K562 (cell line): ENCODE measurements at regions not wholly inside any gene's neighbourhood (a gene's known extent, or its start where the extent isn't known, plus 50 kb on each side); places are given as distances from the start of the nearest gene placed in this dataset.

Source experiments
- ARID1B ChIP-seq: fragments of 450-650 bp; IDR thresholded peaks from 2 replicates; pipeline ENCODE4 v1.6.1; 2016; ENCODE audit warnings: antibody characterized with exemption, mild to moderate bottlenecking, inconsistent platforms
- ARID3A ChIP-seq: IDR thresholded peaks from 2 replicates; pipeline ENCODE4 v1.6.1; 2012; ENCODE audit warnings: low read depth, low read length, improper control_type of control experiment, borderline replicate concordance
- ARNT ChIP-seq, 2 experiments: fragments of 450-650 bp; IDR thresholded peaks; 2 replicates each; pipeline ENCODE4 v1.6.1; 2016; ENCODE audit warnings: mild to moderate bottlenecking in 1 of 2
- CEBPG ChIP-seq, 3 experiments: fragments of 200-800 bp in 1 of 3; sonication (Bioruptor generic) in 1 of 3; sonication (generic) in 1 of 3; formaldehyde crosslinking in 1 of 3; IDR thresholded peaks in 2 of 3; conservative IDR thresholded peaks in 1 of 3; 2 replicates each; pipeline versions ENCODE4 v1.6.1 to v1.8.0; 2016 to 2022; ENCODE audit warnings: missing compliant biosample characterization in 2 of 3, missing genetic modification characterization in 2 of 3, mild to moderate bottlenecking in 1 of 3, missing genetic modification reagents in 1 of 3
- CREB3L1 ChIP-seq: fragments of 450-650 bp; IDR thresholded peaks from 2 replicates; pipeline ENCODE4 v1.6.1; 2014; ENCODE audit warnings: low read depth, mild to moderate bottlenecking, moderate library complexity, borderline replicate concordance
- CREM ChIP-seq: IDR thresholded peaks from 2 replicates; pipeline ENCODE4 v1.6.1; 2014; ENCODE audit warnings: antibody characterized with exemption, low read depth
- CUX1 ChIP-seq: fragments of 200-800 bp; sonication (Bioruptor generic); IDR thresholded peaks from 2 replicates; pipeline ENCODE4 v1.6.1; 2016; ENCODE audit warnings: missing genetic modification characterization, missing compliant biosample characterization
- E2F3 ChIP-seq: fragments of 250-450 bp; sonication (Bioruptor Pico); IDR thresholded peaks from 2 replicates; pipeline ENCODE4 v1.4.0; 2020; ENCODE audit warnings: mild to moderate bottlenecking
- FOSL1 ChIP-seq: fragments of 200-800 bp; sonication (Bioruptor generic); conservative IDR thresholded peaks from 2 replicates; pipeline ENCODE4 v1.6.1; 2016; ENCODE audit warnings: missing genetic modification characterization, missing compliant biosample characterization
- MAZ ChIP-seq, 2 experiments: fragments of 450-650 bp in 1 of 2; sonication (generic) in 1 of 2; formaldehyde crosslinking; IDR thresholded peaks in 1 of 2; conservative IDR thresholded peaks in 1 of 2; 2 replicates each; pipeline versions ENCODE4 v1.4.0 to v1.5.0; 2020; ENCODE audit warnings: mild to moderate bottlenecking in 1 of 2, missing genetic modification reagents in 1 of 2
- POLR2H ChIP-seq: IDR thresholded peaks from 2 replicates; pipeline ENCODE4 v1.6.1; 2016; ENCODE audit warnings: missing genetic modification characterization, low read depth, mild to moderate bottlenecking, control low read depth, missing compliant biosample characterization, moderate library complexity
- SIN3B ChIP-seq: fragments of 450-650 bp; IDR thresholded peaks from 2 replicates; pipeline ENCODE4 v1.6.1; 2017; ENCODE audit warnings: low read depth, mild to moderate bottlenecking, moderate library complexity
- TAL1 ChIP-seq: fragments of 450-650 bp; IDR thresholded peaks from 2 replicates; pipeline ENCODE4 v1.6.1; 2016; ENCODE audit warnings: mild to moderate bottlenecking
- XRCC3 ChIP-seq: fragments of 450-650 bp; IDR thresholded peaks from 2 replicates; pipeline ENCODE4 v1.6.1; 2017; ENCODE audit warnings: mild to moderate bottlenecking, moderate library complexity
- YY1 ChIP-seq, 3 experiments: IDR thresholded peaks; 2 replicates each; pipeline ENCODE4 v1.6.1; 2011; ENCODE audit warnings: low read length in 2 of 3, mild to moderate bottlenecking in 2 of 3, moderate library complexity in 2 of 3, borderline replicate concordance in 1 of 3, control low read depth in 1 of 3, low read depth in 1 of 3; ENCODE audit not compliant: insufficient read depth in 3 of 3, insufficient replicate concordance in 2 of 3, control insufficient read depth in 1 of 3, insufficient read length in 1 of 3; ENCODE audit errors: extremely low read depth in 1 of 3
- ZFP30 ChIP-seq: fragments of 250-450 bp; sonication (Bioruptor Pico); IDR thresholded peaks from 2 replicates; pipeline ENCODE4 v1.8.0; 2022; ENCODE audit warnings: moderate library complexity, mild to moderate bottlenecking, inconsistent platforms, borderline replicate concordance
- ZNF143 ChIP-seq: sonication (generic); formaldehyde crosslinking; IDR thresholded peaks from 2 replicates; pipeline ENCODE4 v1.9.0; 2022; ENCODE audit warnings: mild to moderate bottlenecking, missing genetic modification reagents

- TF ChIP-seq CREB3L1 (peak; percentile 76; the same call in 1 of the 2 replicates), XRCC3 (no peak), E2F3 (CRISPR knock-in tag) (0 out of 2 replicates have a peak, but pooled peaks have one; percentile 22), MAZ (CRISPR knock-in tag; conservative IDR thresholded peaks at IDR 0.05 in 1 of 2, IDR thresholded peaks at IDR 0.05 in 1 of 2) (peak in 1 of 2 experiments; percentile 40; a peak in 2 of 4 replicates), CEBPG (CRISPR knock-in tag; IDR thresholded peaks at IDR 0.05) (peak; percentile 61), CEBPG (tag; conservative IDR thresholded peaks at IDR 0.05 in 1 of 2, IDR thresholded peaks at IDR 0.05 in 1 of 2) (peak; percentile 96 to 100), ARID1B (peak; percentile 25; the same call in 1 of the 2 replicates), ZFP30 (CRISPR knock-in tag) (no peak), ZNF143 (CRISPR knock-in tag) (no peak), SIN3B (no peak), CUX1 (CRISPR knock-in tag) (0 out of 2 replicates have a peak, but pooled peaks have one; percentile 39), ARID3A (0 out of 2 replicates have a peak, but pooled peaks have one; percentile 47), YY1 (IDR thresholded peaks at IDR 0.05; ENCODE audit: borderline replicate concordance in 1 of 3, control insufficient read depth in 1 of 3, extremely low read depth in 1 of 3, insufficient read depth in 3 of 3, insufficient read length in 1 of 3, insufficient replicate concordance in 2 of 3, low read depth in 1 of 3, low read length in 2 of 3) (peak in 2 of 3 experiments; percentile 70 to 91), FOSL1 (tag) (peak; percentile 81), ARNT (IDR thresholded peaks at IDR 0.05) (0 out of 4 replicates have a peak, but pooled peaks of 1 of the 2 experiments have one; percentile 47), TAL1 (no peak), CREM (peak; percentile 45), POLR2H (tag) (peak; percentile 82)
These were observed 60.4 kb downstream of the ARL4A start (continued) for GRCh38 chr7:12747687-12748306.
